ENCODE measurements at regions not wholly inside any gene's neighbourhood (a gene's known extent, or its start where the extent isn't known, plus 50 kb on each side); places are given as distances from the start of the nearest gene placed in this dataset.

- TF ChIP-seq ISL1 (CRISPR knock-in tag; IDR thresholded peaks at IDR 0.05) (no peak), PATZ1 (CRISPR knock-in tag; IDR thresholded peaks at IDR 0.05; ENCODE audit: borderline replicate concordance) (no peak), GLIS3 (CRISPR knock-in tag; IDR thresholded peaks at IDR 0.05) (no peak)
- ATAC-seq, result no peak
Measured at GRCh38 chrX:149374751-149375150, 130.4 kb downstream of the IDS start.

- TF ChIP-seq POU6F1 (CRISPR knock-in tag; IDR thresholded peaks at IDR 0.05; ENCODE audit: borderline replicate concordance, low read depth) (no peak), TOX (CRISPR knock-in tag; IDR thresholded peaks at IDR 0.05; ENCODE audit: borderline replicate concordance) (no peak), ZFP30 (CRISPR knock-in tag; IDR thresholded peaks at IDR 0.05) (no peak), ESRRG (CRISPR knock-in tag; IDR thresholded peaks at IDR 0.05) (no peak), ZC3H10 (CRISPR knock-in tag; IDR thresholded peaks at IDR 0.05) (no peak), ZNF70 (CRISPR knock-in tag; IDR thresholded peaks at IDR 0.05) (no peak), ZFP3 (CRISPR knock-in tag; IDR thresholded peaks at IDR 0.05) (no peak), CSDC2 (CRISPR knock-in tag; IDR thresholded peaks at IDR 0.05) (no peak), GLIS3 (CRISPR knock-in tag; IDR thresholded peaks at IDR 0.05) (no peak), ZNF8 (CRISPR knock-in tag; IDR thresholded peaks at IDR 0.05) (no peak), ZNF565 (CRISPR knock-in tag; conservative IDR thresholded peaks at IDR 0.05; ENCODE audit: low read depth) (no peak), OSR1 (CRISPR knock-in tag; IDR thresholded peaks at IDR 0.05) (no peak), ISL1 (CRISPR knock-in tag; IDR thresholded peaks at IDR 0.05) (no peak), TCF4 (CRISPR knock-in tag; IDR thresholded peaks at IDR 0.05; ENCODE audit: borderline replicate concordance) (no peak), RARB (CRISPR knock-in tag; IDR thresholded peaks at IDR 0.05) (no peak), PPARA (CRISPR knock-in tag; IDR thresholded peaks at IDR 0.05; ENCODE audit: borderline replicate concordance) (no peak), CSRNP3 (CRISPR knock-in tag; IDR thresholded peaks at IDR 0.05) (no peak), TSHZ2 (CRISPR knock-in tag; IDR thresholded peaks at IDR 0.05) (no peak), BACH2 (CRISPR knock-in tag; IDR thresholded peaks at IDR 0.05; ENCODE audit: borderline replicate concordance) (no peak)
- ATAC-seq, result no peak
Measured at GRCh38 chrX:149372866-149373265, 132.2 kb downstream of the IDS start.

- TF ChIP-seq BACH2 (CRISPR knock-in tag; IDR thresholded peaks at IDR 0.05; ENCODE audit: borderline replicate concordance), result no peak
- no peak for TF ChIP-seq ISL1 (CRISPR knock-in tag; IDR thresholded peaks at IDR 0.05)
- TF ChIP-seq TSHZ2 (CRISPR knock-in tag; IDR thresholded peaks at IDR 0.05), result no peak
- TF ChIP-seq CSDC2 (CRISPR knock-in tag; IDR thresholded peaks at IDR 0.05), result no peak
- TF ChIP-seq ZNF70 (CRISPR knock-in tag; IDR thresholded peaks at IDR 0.05), result no peak
- no peak for TF ChIP-seq ESRRG (CRISPR knock-in tag; IDR thresholded peaks at IDR 0.05)
- TF ChIP-seq PATZ1 (CRISPR knock-in tag; IDR thresholded peaks at IDR 0.05; ENCODE audit: borderline replicate concordance), result no peak
- TF ChIP-seq CSRNP3 (CRISPR knock-in tag; IDR thresholded peaks at IDR 0.05), result no peak
- TF ChIP-seq ARNTL (CRISPR knock-in tag; IDR thresholded peaks at IDR 0.05; ENCODE audit: borderline replicate concordance, low read depth), result no peak
- ATAC-seq, result no peak
Measured at GRCh38 chrX:149371986-149372385, 133.1 kb downstream of the IDS start.

Data from SK-N-SH treated with all-trans-retinoic acid at 6 μM for 48 hours (cell line).